ENCODE measurements at regions not wholly inside any gene's neighbourhood (a gene's known extent, or its start where the extent isn't known, plus 50 kb on each side); places are given as distances from the start of the nearest gene placed in this dataset.

GRCh38 chrX:110858565-110858964, 62.9 kb upstream of the CHRDL1 start:
- intact Hi-C loops (cut with micrococcal nuclease), result loop anchor here (10.0 kb wide), 1 partner anchor 586 kb away; no protein-coding TSS in a partner anchor

- intact Hi-C loops (cut with micrococcal nuclease), result loop anchor here (5.0 to 10.0 kb wide), 2 partner anchors 389 to 591 kb away; no protein-coding TSS in a partner anchor
Measured at GRCh38 chrX:110853610-110854009, 58.0 kb upstream of the CHRDL1 start.

- intact Hi-C loops (cut with micrococcal nuclease), result loop anchor here (1.0 to 10.0 kb wide), 3 partner anchors 390 to 593 kb away; no protein-coding TSS in a partner anchor
Measured at GRCh38 chrX:110852180-110852579, 56.6 kb upstream of the CHRDL1 start.

- intact Hi-C loops (cut with micrococcal nuclease), result loop anchor here (1.0 to 10.0 kb wide), 3 partner anchors 391 to 593 kb away; no protein-coding TSS in a partner anchor
Measured at GRCh38 chrX:110851780-110852179, 56.2 kb upstream of the CHRDL1 start.

GRCh38 chrX:110847334-110847733, 51.7 kb upstream of the CHRDL1 start:
- intact Hi-C loops (cut with micrococcal nuclease), result loop anchor here (1.0 to 2.0 kb wide), 2 partner anchors 397 to 687 kb away; no protein-coding TSS in a partner anchor

- intact Hi-C loops (cut with micrococcal nuclease), result loop anchor here (2.0 kb wide), 1 partner anchor 685 kb away; no protein-coding TSS in a partner anchor
Measured at GRCh38 chrX:110846071-110846470, 50.5 kb upstream of the CHRDL1 start.

Measured in T-helper 1 cell treated with Interleukin-12 subunit alpha and Interleukin-12 subunit beta and Interleukin-4 antibody, amounts not matched to agents 30 ng/mL and 1 ng/mL, for 36 hours (primary cell).